ENCODE measurements at regions not wholly inside any gene's neighbourhood (a gene's known extent, or its start where the extent isn't known, plus 50 kb on each side); places are given as distances from the start of the nearest gene placed in this dataset.

DNA sequence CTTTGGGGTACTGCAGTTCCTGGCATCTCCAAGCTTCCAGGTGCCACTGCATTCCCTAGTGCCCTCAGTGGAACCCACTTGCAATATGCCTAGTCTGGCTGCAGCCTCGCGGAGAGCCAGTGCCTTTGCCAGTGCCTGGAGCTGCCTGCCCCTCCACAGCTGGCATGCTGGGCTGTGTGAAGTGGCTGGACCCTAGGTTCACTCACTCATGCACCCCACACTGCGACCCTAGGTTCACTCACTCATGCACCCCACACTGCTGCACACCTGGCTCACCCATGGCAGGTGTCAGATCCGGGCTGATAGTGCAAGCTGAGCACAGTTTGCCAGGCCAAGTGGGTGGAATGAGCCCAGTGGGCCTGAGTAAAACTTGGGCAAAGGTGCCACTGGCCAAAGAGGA, 253.0 kb upstream of the NDST4 start:
- H3K23ac ChIP-seq (ENCODE audit: low read length in 2 of 2) = no peak overlapping the region
- H2BK15ac ChIP-seq (ENCODE audit: low read depth, poor library complexity, severe bottlenecking) = no peak overlapping the region
- H2BK12ac ChIP-seq (ENCODE audit: low read length in 2 of 2) = no peak overlapping the region
- no peaks in the 10 kb centered on the region for H3K9me3 ChIP-seq (ENCODE audit: control insufficient read depth, low read length)
- H3K36me3 ChIP-seq (ENCODE audit: control insufficient read depth in 1 of 2, insufficient read depth in 2 of 2, low read depth in 1 of 2, low read length in 2 of 2) = no peaks in the 10 kb centered on the region
- no peak overlapping the region for H3K14ac ChIP-seq (ENCODE audit: low read length in 2 of 2)
- H2AK5ac ChIP-seq (ENCODE audit: low read length, severe bottlenecking) = no peak overlapping the region
- H3K18ac ChIP-seq (ENCODE audit: low read depth in 1 of 2, low read length in 2 of 2) = no peak overlapping the region
- H3K4me2 ChIP-seq (ENCODE audit: low read length, poor library complexity, severe bottlenecking) = no peak overlapping the region
- H3K79me1 ChIP-seq (replicated peaks; ENCODE audit: low read length, poor library complexity, severe bottlenecking) = no peaks in the 10 kb centered on the region
- DNase-seq = no peak
- no peak overlapping the region for H2AFZ ChIP-seq (ENCODE audit: low read depth, low read length)
- 95% methylated on average over 4 of the region's 4 CpGs for WGBS
- H3K4me1 ChIP-seq (ENCODE audit: control insufficient read depth, insufficient read depth, low read depth, low read length) = no peaks in the 10 kb centered on the region
- H3K9ac ChIP-seq (ENCODE audit: low read length) = no peak overlapping the region
- no peak overlapping the region for H3K4ac ChIP-seq (ENCODE audit: low read depth in 1 of 2, low read length in 2 of 2)
- no peak overlapping the region for H2BK120ac ChIP-seq (ENCODE audit: low read depth, low read length)
- no peak overlapping the region for H3K27ac ChIP-seq (ENCODE audit: low read length, poor library complexity, severe bottlenecking)
- H3K4me3 ChIP-seq (ENCODE audit: insufficient read depth in 1 of 2, low read depth in 1 of 2, low read length in 2 of 2) = no peak overlapping the region
- no peak overlapping the region for H4K91ac ChIP-seq (ENCODE audit: low read length)
- H3K27me3 ChIP-seq (ENCODE audit: control insufficient read depth in 1 of 2, insufficient read depth in 1 of 2, low read length in 2 of 2) = no peaks in the 10 kb centered on the region
- H4K8ac ChIP-seq (ENCODE audit: low read length) = no peak overlapping the region
- H2BK5ac ChIP-seq (ENCODE audit: low read depth, low read length, poor library complexity, severe bottlenecking) = no peak overlapping the region

DNA sequence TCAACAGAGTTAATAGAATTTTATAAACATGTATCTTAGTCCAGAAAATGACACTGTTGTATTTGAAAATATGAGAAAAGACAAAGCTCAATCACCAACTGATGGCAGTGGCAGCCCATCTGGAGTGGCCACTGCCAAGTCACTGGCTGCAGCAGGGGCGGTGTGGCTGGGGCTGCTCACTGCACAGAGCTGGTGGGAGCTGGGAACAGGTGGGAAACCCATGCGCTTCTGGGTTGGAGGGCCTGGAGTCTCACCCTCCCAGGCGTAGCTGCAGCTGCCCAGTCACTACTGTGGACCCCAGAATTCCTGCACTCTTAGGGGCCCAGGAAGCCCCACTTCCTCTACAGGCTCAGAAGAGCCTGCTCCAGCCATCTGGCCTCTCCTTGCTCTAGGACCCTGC, 251.8 kb upstream of the NDST4 start:
- H3K9me3 ChIP-seq (ENCODE audit: control insufficient read depth, low read length) = no peaks in the 10 kb centered on the region

DNA sequence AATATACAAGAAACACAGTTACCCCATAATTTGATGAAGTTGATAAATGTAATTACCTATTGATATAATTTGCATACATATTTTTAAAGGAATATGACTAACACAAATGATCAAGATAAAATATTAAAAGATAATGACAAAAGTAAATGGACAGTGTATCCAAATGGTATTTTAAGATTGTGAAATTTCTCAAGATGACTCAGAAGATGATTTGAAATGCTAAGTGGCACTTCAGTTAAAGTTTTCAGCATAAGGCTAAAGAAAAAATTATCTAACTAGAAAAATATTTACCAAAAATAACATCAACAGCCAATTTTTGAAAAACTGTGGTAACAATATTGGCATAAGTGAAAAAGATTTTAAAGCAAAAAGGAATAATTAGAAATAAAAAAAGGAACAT, 248.4 kb upstream of the NDST4 start:
- Histone ChIP-seq H2BK5ac (ENCODE audit: low read depth, low read length, poor library complexity, severe bottlenecking) (no peak overlapping the region), H2BK15ac (ENCODE audit: low read depth, poor library complexity, severe bottlenecking) (no peak overlapping the region), H2BK120ac (ENCODE audit: low read depth, low read length) (no peak overlapping the region), H3K4me3 (ENCODE audit: insufficient read depth in 1 of 2, low read depth in 1 of 2, low read length in 2 of 2) (no peak overlapping the region), H4K91ac (ENCODE audit: low read length) (no peak overlapping the region), H3K23ac (ENCODE audit: low read length in 2 of 2) (no peak overlapping the region), H3K14ac (ENCODE audit: low read length in 2 of 2) (no peak overlapping the region), H3K18ac (ENCODE audit: low read depth in 1 of 2, low read length in 2 of 2) (no peak overlapping the region), H2AK5ac (ENCODE audit: low read length, severe bottlenecking) (no peak overlapping the region), H4K8ac (ENCODE audit: low read length) (no peak overlapping the region), H3K27ac (ENCODE audit: low read length, poor library complexity, severe bottlenecking) (no peak overlapping the region), H3K36me3 (ENCODE audit: control insufficient read depth in 1 of 2, insufficient read depth in 2 of 2, low read depth in 1 of 2, low read length in 2 of 2) (no peaks in the 10 kb centered on the region), H3K4me1 (ENCODE audit: control insufficient read depth, insufficient read depth, low read depth, low read length) (no peaks in the 10 kb centered on the region), H3K4ac (ENCODE audit: low read depth in 1 of 2, low read length in 2 of 2) (no peak overlapping the region), H3K79me1 (replicated peaks; ENCODE audit: low read length, poor library complexity, severe bottlenecking) (no peaks in the 10 kb centered on the region), H3K9ac (ENCODE audit: low read length) (no peak overlapping the region), H2BK12ac (ENCODE audit: low read length in 2 of 2) (no peak overlapping the region), H3K4me2 (ENCODE audit: low read length, poor library complexity, severe bottlenecking) (no peak overlapping the region), H3K9me3 (ENCODE audit: control insufficient read depth, low read length) (no peaks in the 10 kb centered on the region), H3K27me3 (ENCODE audit: control insufficient read depth in 1 of 2, insufficient read depth in 1 of 2, low read length in 2 of 2) (no peaks in the 10 kb centered on the region), H2AFZ (ENCODE audit: low read depth, low read length) (no peak overlapping the region)
- DNase-seq = peak; percentile 46

More for the DNA sequence above, 251.8 kb upstream of the NDST4 start:
- no peaks in the 10 kb centered on the region for H3K27me3 ChIP-seq (ENCODE audit: control insufficient read depth in 1 of 2, insufficient read depth in 1 of 2, low read length in 2 of 2)
- H3K4me2 ChIP-seq (ENCODE audit: low read length, poor library complexity, severe bottlenecking) = no peak overlapping the region
- peak overlapping the region in 1 of 2 experiments; percentile 36 for H3K14ac ChIP-seq (ENCODE audit: low read length in 2 of 2)
- H2BK5ac ChIP-seq (ENCODE audit: low read depth, low read length, poor library complexity, severe bottlenecking) = no peak overlapping the region
- no peak overlapping the region for H4K91ac ChIP-seq (ENCODE audit: low read length)
- no peaks in the 10 kb centered on the region for H3K4me1 ChIP-seq (ENCODE audit: control insufficient read depth, insufficient read depth, low read depth, low read length)
- H2BK12ac ChIP-seq (ENCODE audit: low read length in 2 of 2) = peak overlapping the region in 1 of 2 experiments; percentile 18
- no peak overlapping the region for H4K8ac ChIP-seq (ENCODE audit: low read length)
- no peaks in the 10 kb centered on the region for H3K79me1 ChIP-seq (replicated peaks; ENCODE audit: low read length, poor library complexity, severe bottlenecking)
- no peak overlapping the region for H2BK120ac ChIP-seq (ENCODE audit: low read depth, low read length)
- H2AK5ac ChIP-seq (ENCODE audit: low read length, severe bottlenecking) = no peak overlapping the region
- WGBS = 82% methylated on average over 3 of the region's 3 CpGs
- no peak for DNase-seq
- H3K4ac ChIP-seq (ENCODE audit: low read depth in 1 of 2, low read length in 2 of 2) = no peak overlapping the region
- no peak overlapping the region for H3K23ac ChIP-seq (ENCODE audit: low read length in 2 of 2)
- no peak overlapping the region for H3K4me3 ChIP-seq (ENCODE audit: insufficient read depth in 1 of 2, low read depth in 1 of 2, low read length in 2 of 2)
- no peaks in the 10 kb centered on the region for H3K36me3 ChIP-seq (ENCODE audit: control insufficient read depth in 1 of 2, insufficient read depth in 2 of 2, low read depth in 1 of 2, low read length in 2 of 2)
- no peak overlapping the region for H2BK15ac ChIP-seq (ENCODE audit: low read depth, poor library complexity, severe bottlenecking)
- H2AFZ ChIP-seq (ENCODE audit: low read depth, low read length) = no peak overlapping the region
- no peak overlapping the region for H3K18ac ChIP-seq (ENCODE audit: low read depth in 1 of 2, low read length in 2 of 2)
- H3K9ac ChIP-seq (ENCODE audit: low read length) = no peak overlapping the region
- no peak overlapping the region for H3K27ac ChIP-seq (ENCODE audit: low read length, poor library complexity, severe bottlenecking)

DNA sequence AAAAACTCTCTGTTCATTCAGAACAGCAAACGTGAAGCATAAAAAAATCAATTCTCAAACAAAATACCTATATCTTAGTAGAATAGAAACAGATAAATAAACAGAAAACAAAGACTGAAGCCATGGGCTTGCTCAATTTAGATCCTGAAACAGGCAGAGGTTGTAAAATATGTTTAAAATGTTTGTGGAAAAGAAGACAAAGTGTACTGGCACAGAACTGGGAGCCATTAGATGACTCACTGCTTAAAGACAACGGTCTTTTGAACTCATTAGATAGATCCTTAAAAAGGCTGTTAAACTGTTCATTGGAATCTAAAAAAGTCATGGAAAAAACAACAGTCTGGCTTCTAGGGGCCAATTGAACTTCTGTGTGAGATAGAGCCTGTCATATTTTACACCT, 247.0 kb upstream of the NDST4 start:
- H2BK5ac ChIP-seq (ENCODE audit: low read depth, low read length, poor library complexity, severe bottlenecking) = no peak overlapping the region
- H3K9me3 ChIP-seq (ENCODE audit: control insufficient read depth, low read length) = peaks cover 2% of the 10 kb centered on the region
- no peak overlapping the region for H2BK15ac ChIP-seq (ENCODE audit: low read depth, poor library complexity, severe bottlenecking)
- H2BK12ac ChIP-seq (ENCODE audit: low read length in 2 of 2) = no peak overlapping the region
- H3K23ac ChIP-seq (ENCODE audit: low read length in 2 of 2) = no peak overlapping the region
- H3K27me3 ChIP-seq (ENCODE audit: control insufficient read depth in 1 of 2, insufficient read depth in 1 of 2, low read length in 2 of 2) = no peaks in the 10 kb centered on the region
- H3K4me1 ChIP-seq (ENCODE audit: control insufficient read depth, insufficient read depth, low read depth, low read length) = no peaks in the 10 kb centered on the region
- no peak overlapping the region for H3K4me2 ChIP-seq (ENCODE audit: low read length, poor library complexity, severe bottlenecking)
- no peak overlapping the region for H2AK5ac ChIP-seq (ENCODE audit: low read length, severe bottlenecking)
- no peak overlapping the region for H3K9ac ChIP-seq (ENCODE audit: low read length)
- no peaks in the 10 kb centered on the region for H3K79me1 ChIP-seq (replicated peaks; ENCODE audit: low read length, poor library complexity, severe bottlenecking)
- H3K4me3 ChIP-seq (ENCODE audit: insufficient read depth in 1 of 2, low read depth in 1 of 2, low read length in 2 of 2) = no peak overlapping the region
- DNase-seq = peak; percentile 66
- no peak overlapping the region for H3K4ac ChIP-seq (ENCODE audit: low read depth in 1 of 2, low read length in 2 of 2)
- H3K36me3 ChIP-seq (ENCODE audit: control insufficient read depth in 1 of 2, insufficient read depth in 2 of 2, low read depth in 1 of 2, low read length in 2 of 2) = no peaks in the 10 kb centered on the region
- H2BK120ac ChIP-seq (ENCODE audit: low read depth, low read length) = no peak overlapping the region
- H3K14ac ChIP-seq (ENCODE audit: low read length in 2 of 2) = no peak overlapping the region
- H3K27ac ChIP-seq (ENCODE audit: low read length, poor library complexity, severe bottlenecking) = no peak overlapping the region
- H3K18ac ChIP-seq (ENCODE audit: low read depth in 1 of 2, low read length in 2 of 2) = no peak overlapping the region
- 0% methylated on average over 1 of the region's 2 CpGs for WGBS
- H4K91ac ChIP-seq (ENCODE audit: low read length) = no peak overlapping the region
- no peak overlapping the region for H4K8ac ChIP-seq (ENCODE audit: low read length)
- H2AFZ ChIP-seq (ENCODE audit: low read depth, low read length) = no peak overlapping the region
